ENCODE measurements at regions not wholly inside any gene's neighbourhood (a gene's known extent, or its start where the extent isn't known, plus 50 kb on each side); places are given as distances from the start of the nearest gene placed in this dataset.

GRCh38 chr15:62975515-62975914 lies 67.0 kb upstream of the TPM1 start:
- DNase-seq (ENCODE audit: low read depth): no peak
- H3K4me3 ChIP-seq (ENCODE audit: low read depth, low read length): no peak overlapping the region
- no peak for TF ChIP-seq CTCF (conservative IDR thresholded peaks at IDR 0.05; ENCODE audit: low read depth, low read length)

GRCh38 chr15:62976301-62976881 lies 66.2 kb upstream of the TPM1 start:
- no peak overlapping the region for H3K4me3 ChIP-seq (ENCODE audit: low read depth, low read length)
- DNase-seq (ENCODE audit: low read depth): peak; percentile 82
- TF ChIP-seq CTCF (conservative IDR thresholded peaks at IDR 0.05; ENCODE audit: low read depth, low read length): no peak

GRCh38 chr15:62977952-62978811 lies 64.4 kb upstream of the TPM1 start:
- H3K4me3 ChIP-seq (ENCODE audit: low read depth, low read length): no peak overlapping the region
- peak; percentile 84 for DNase-seq (ENCODE audit: low read depth)
- no peak for TF ChIP-seq CTCF (conservative IDR thresholded peaks at IDR 0.05; ENCODE audit: low read depth, low read length)

- DNase-seq (ENCODE audit: low read depth): no peak
- TF ChIP-seq CTCF (conservative IDR thresholded peaks at IDR 0.05; ENCODE audit: low read depth, low read length): no peak
- no peak overlapping the region for H3K4me3 ChIP-seq (ENCODE audit: low read depth, low read length)
Observed at GRCh38 chr15:62979252-62979651, 63.3 kb upstream of the TPM1 start.

- TF ChIP-seq CTCF (conservative IDR thresholded peaks at IDR 0.05; ENCODE audit: low read depth, low read length): no peak
- no peak for DNase-seq (ENCODE audit: low read depth)
- H3K4me3 ChIP-seq (ENCODE audit: low read depth, low read length): no peak overlapping the region
Observed at GRCh38 chr15:62981071-62981470, 61.5 kb upstream of the TPM1 start.

GRCh38 chr15:62983956-62984355 lies 58.6 kb upstream of the TPM1 start:
- no peak overlapping the region for H3K4me3 ChIP-seq (ENCODE audit: low read depth, low read length)
- no peak for TF ChIP-seq CTCF (conservative IDR thresholded peaks at IDR 0.05; ENCODE audit: low read depth, low read length)
- no peak for DNase-seq (ENCODE audit: low read depth)

All from epithelial cell of proximal tubule (primary cell).